CD8-positive, alpha-beta memory T cell (primary cell): ENCODE measurements at regions not wholly inside any gene's neighbourhood (a gene's known extent, or its start where the extent isn't known, plus 50 kb on each side); places are given as distances from the start of the nearest gene placed in this dataset.
A peak's percentile ranks its signal among the peaks of the same experiment; 100 is the strongest.

Experiments used
- CTCF ChIA-PET: fragments of 350-600 bp; sonication (Branson Sonifier 250); formaldehyde crosslinking; loops from one replicate; lab custom pipeline; 2021; ENCODE audit warnings: antibody characterized with exemption; lab: Charles Lee
- POLR2A ChIA-PET: fragments of 350-600 bp; sonication (Branson Sonifier 250); formaldehyde crosslinking; loops from one replicate; lab custom pipeline; 2021; ENCODE audit warnings: antibody characterized with exemption; lab: Charles Lee
- DNase-seq, 5 donors: peaks; one replicate each; pipeline versions ENCODE4 v3.0.0 to v3.0.0-alpha.2; 2020 to 2022; ENCODE audit warnings: mixed read lengths in 1 of 5
- H3K27ac ChIP-seq: one replicate; pipeline ENCODE4 v1.7.0; 2013; ENCODE audit warnings: low read depth, mild to moderate bottlenecking, low read length, moderate library complexity
- H3K27me3 ChIP-seq: 2 replicates; pipeline ENCODE4 v1.7.0; 2013; ENCODE audit warnings: low read length, mild to moderate bottlenecking; ENCODE audit not compliant: insufficient read depth, poor library complexity, severe bottlenecking
- H3K36me3 ChIP-seq: 2 replicates; pipeline ENCODE4 v1.7.0; 2013; ENCODE audit warnings: mild to moderate bottlenecking, low read length, moderate library complexity; ENCODE audit not compliant: insufficient read depth
- H3K4me1 ChIP-seq: 2 replicates; pipeline ENCODE4 v1.7.0; 2013; ENCODE audit warnings: mild to moderate bottlenecking, low read length, moderate library complexity; ENCODE audit not compliant: insufficient read depth
- H3K4me3 ChIP-seq: 2 replicates; pipeline ENCODE4 v1.7.0; 2013; ENCODE audit warnings: mild to moderate bottlenecking, low read length
- H3K9me3 ChIP-seq: 2 replicates; pipeline ENCODE4 v1.7.0; 2013; ENCODE audit warnings: mild to moderate bottlenecking, low read length
- H3K27ac Mint-ChIP-seq, 8 donors: one replicate each; pipeline ENCODE4 v1.8.0; 2020 to 2021; ENCODE audit warnings: mixed read lengths in 8 of 8, mild to moderate bottlenecking in 6 of 8, inconsistent platforms in 3 of 8, moderate library complexity in 3 of 8
- H3K27me3 Mint-ChIP-seq, 2 donors: one replicate each; pipeline ENCODE4 v1.8.0; 2020 to 2021; ENCODE audit warnings: mixed read lengths in 2 of 2, mild to moderate bottlenecking in 1 of 2, moderate library complexity in 1 of 2
- H3K36me3 Mint-ChIP-seq, 3 donors: one replicate each; pipeline ENCODE4 v1.8.0; 2020 to 2021; ENCODE audit warnings: mixed read lengths in 3 of 3, inconsistent platforms in 1 of 3, mild to moderate bottlenecking in 1 of 3
- H3K4me1 Mint-ChIP-seq, 3 donors: one replicate each; pipeline ENCODE4 v1.8.0; 2020 to 2021; ENCODE audit warnings: mixed read lengths in 3 of 3, inconsistent platforms in 1 of 3, mild to moderate bottlenecking in 1 of 3
- H3K4me3 Mint-ChIP-seq, 7 donors: one replicate each; pipeline ENCODE4 v1.8.0; 2020 to 2021; ENCODE audit warnings: mixed read lengths in 7 of 7, mild to moderate bottlenecking in 6 of 7, moderate library complexity in 4 of 7, inconsistent platforms in 2 of 7
- H3K9me3 Mint-ChIP-seq, 5 donors: one replicate each; pipeline ENCODE4 v1.8.0; 2020 to 2022; ENCODE audit warnings: mixed read lengths in 5 of 5, mild to moderate bottlenecking in 3 of 5, moderate library complexity in 2 of 5, inconsistent platforms in 1 of 5

GRCh38 chr2:236922061-236922460, 163.6 kb upstream of the COPS8 start:
- H3K36me3 ChIP-seq, result no peaks in the 10 kb centered on the region
- H3K27me3 ChIP-seq, result no peaks in the 10 kb centered on the region
- Mint-ChIP-seq H3K9me3 (peaks cover 0 to 2% (median 0%) of the 10 kb centered on the region in 5 donors), H3K4me1 (no peaks in the 10 kb centered on the region), H3K36me3 (no peaks in the 10 kb centered on the region), H3K27ac (no peak overlapping the region), H3K27me3 (peaks cover 5 to 24% of the 10 kb centered on the region in 2 donors), H3K4me3 (no peak overlapping the region)
- ChIA-PET POLR2A (no interaction called here), CTCF (no interaction called here)
- no peaks in the 10 kb centered on the region for H3K4me1 ChIP-seq
- DNase-seq, result no peak
- no peak overlapping the region for H3K27ac ChIP-seq
- no peaks in the 10 kb centered on the region for H3K9me3 ChIP-seq
- H3K4me3 ChIP-seq, result no peak overlapping the region

GRCh38 chr2:236928380-236929037, 157.2 kb upstream of the COPS8 start:
- Mint-ChIP-seq H3K36me3 (no peaks in the 10 kb centered on the region), H3K4me1 (peaks cover 0 to 3% (median 0%) of the 10 kb centered on the region in 3 donors), H3K4me3 (peak overlapping the region in 6 of 7 donors; percentile 13 to 73 (median 56)), H3K27ac (peak overlapping the region in 1 of 8 donors; percentile 56), H3K27me3 (peaks cover 4 to 42% of the 10 kb centered on the region in 2 donors), H3K9me3 (no peaks in the 10 kb centered on the region)
- POLR2A ChIA-PET, result interaction anchor here (0.6 kb wide), 1 partner anchor 634 kb away, joined by 3 read pairs; no protein-coding TSS in a partner anchor
- no peak for DNase-seq
- H3K9me3 ChIP-seq, result no peaks in the 10 kb centered on the region
- peak overlapping the region; percentile 34 for H3K4me3 ChIP-seq
- CTCF ChIA-PET, result interaction anchor here (1.3 to 1.7 kb wide), 2 partner anchors 10 to 27 kb away, joined by 3 to 6 read pairs; no protein-coding TSS in a partner anchor
- H3K27me3 ChIP-seq, result peaks cover 2% of the 10 kb centered on the region
- no peaks in the 10 kb centered on the region for H3K36me3 ChIP-seq
- no peak overlapping the region for H3K27ac ChIP-seq
- no peaks in the 10 kb centered on the region for H3K4me1 ChIP-seq

GRCh38 chr2:236932831-236933361, 152.8 kb upstream of the COPS8 start:
- CTCF ChIA-PET, result no interaction called here
- Mint-ChIP-seq H3K4me3 (no peak overlapping the region), H3K27ac (no peak overlapping the region), H3K9me3 (no peaks in the 10 kb centered on the region), H3K27me3 (peaks cover 5 to 28% of the 10 kb centered on the region in 2 donors), H3K4me1 (peaks cover 0 to 3% (median 0%) of the 10 kb centered on the region in 3 donors), H3K36me3 (no peaks in the 10 kb centered on the region)
- no peak for DNase-seq
- Histone ChIP-seq H3K27me3 (peaks cover 2% of the 10 kb centered on the region), H3K27ac (no peak overlapping the region), H3K36me3 (no peaks in the 10 kb centered on the region), H3K4me1 (no peaks in the 10 kb centered on the region), H3K4me3 (no peak overlapping the region), H3K9me3 (no peaks in the 10 kb centered on the region)
- POLR2A ChIA-PET, result no interaction called here

GRCh38 chr2:236934166-236934565, 151.5 kb upstream of the COPS8 start:
- Histone ChIP-seq H3K36me3 (no peaks in the 10 kb centered on the region), H3K4me1 (no peaks in the 10 kb centered on the region), H3K27ac (no peak overlapping the region), H3K4me3 (no peak overlapping the region), H3K9me3 (no peaks in the 10 kb centered on the region), H3K27me3 (no peaks in the 10 kb centered on the region)
- ChIA-PET POLR2A (no interaction called here), CTCF (no interaction called here)
- H3K9me3 Mint-ChIP-seq, result no peaks in the 10 kb centered on the region
- peak overlapping the region in 1 of 8 donors; percentile 5 for H3K27ac Mint-ChIP-seq
- no peak for DNase-seq
- H3K27me3 Mint-ChIP-seq, result peaks cover 5 to 18% of the 10 kb centered on the region in 2 donors
- H3K4me3 Mint-ChIP-seq, result no peak overlapping the region
- H3K4me1 Mint-ChIP-seq, result no peaks in the 10 kb centered on the region
- no peaks in the 10 kb centered on the region for H3K36me3 Mint-ChIP-seq

GRCh38 chr2:236934656-236935055, 151.0 kb upstream of the COPS8 start:
- H3K27ac Mint-ChIP-seq, result no peak overlapping the region
- no peaks in the 10 kb centered on the region for H3K27me3 ChIP-seq
- H3K9me3 ChIP-seq, result no peaks in the 10 kb centered on the region
- ChIA-PET CTCF (no interaction called here), POLR2A (no interaction called here)
- no peak overlapping the region for H3K27ac ChIP-seq
- no peaks in the 10 kb centered on the region for H3K36me3 ChIP-seq
- H3K27me3 Mint-ChIP-seq, result peaks cover 5 to 18% of the 10 kb centered on the region in 2 donors
- no peak overlapping the region for H3K4me3 Mint-ChIP-seq
- no peaks in the 10 kb centered on the region for H3K4me1 Mint-ChIP-seq
- no peaks in the 10 kb centered on the region for H3K9me3 Mint-ChIP-seq
- no peaks in the 10 kb centered on the region for H3K4me1 ChIP-seq
- no peak overlapping the region for H3K4me3 ChIP-seq
- no peaks in the 10 kb centered on the region for H3K36me3 Mint-ChIP-seq
- DNase-seq, result no peak

GRCh38 chr2:236935083-236935482, 150.6 kb upstream of the COPS8 start:
- no peaks in the 10 kb centered on the region for H3K27me3 ChIP-seq
- ChIA-PET POLR2A (no interaction called here), CTCF (no interaction called here)
- H3K4me1 Mint-ChIP-seq, result no peaks in the 10 kb centered on the region
- no peaks in the 10 kb centered on the region for H3K4me1 ChIP-seq
- H3K4me3 ChIP-seq, result no peak overlapping the region
- no peak overlapping the region for H3K27ac Mint-ChIP-seq
- no peaks in the 10 kb centered on the region for H3K36me3 ChIP-seq
- no peaks in the 10 kb centered on the region for H3K9me3 ChIP-seq
- H3K27ac ChIP-seq, result no peak overlapping the region
- no peaks in the 10 kb centered on the region for H3K36me3 Mint-ChIP-seq
- H3K4me3 Mint-ChIP-seq, result no peak overlapping the region
- no peak for DNase-seq
- no peaks in the 10 kb centered on the region for H3K9me3 Mint-ChIP-seq
- peaks cover 5 to 18% of the 10 kb centered on the region in 2 donors for H3K27me3 Mint-ChIP-seq

- H3K27me3 ChIP-seq, result no peaks in the 10 kb centered on the region
- peaks cover 5 to 18% of the 10 kb centered on the region in 2 donors for H3K27me3 Mint-ChIP-seq
- no peaks in the 10 kb centered on the region for H3K4me1 ChIP-seq
- H3K9me3 Mint-ChIP-seq, result no peaks in the 10 kb centered on the region
- no peak overlapping the region for H3K27ac ChIP-seq
- H3K36me3 Mint-ChIP-seq, result no peaks in the 10 kb centered on the region
- H3K4me3 Mint-ChIP-seq, result no peak overlapping the region
- H3K4me1 Mint-ChIP-seq, result no peaks in the 10 kb centered on the region
- H3K9me3 ChIP-seq, result no peaks in the 10 kb centered on the region
- POLR2A ChIA-PET, result no interaction called here
- H3K27ac Mint-ChIP-seq, result no peak overlapping the region
- no peak for DNase-seq
- no peak overlapping the region for H3K4me3 ChIP-seq
- H3K36me3 ChIP-seq, result no peaks in the 10 kb centered on the region
- CTCF ChIA-PET, result no interaction called here
Measured at GRCh38 chr2:236935631-236936445, 149.9 kb upstream of the COPS8 start.

GRCh38 chr2:236936446-236936940, 149.2 kb upstream of the COPS8 start:
- no peaks in the 10 kb centered on the region for H3K36me3 ChIP-seq
- no peaks in the 10 kb centered on the region for H3K4me1 Mint-ChIP-seq
- CTCF ChIA-PET, result no interaction called here

More at GRCh38 chr2:236936446-236936940, 149.2 kb upstream of the COPS8 start:
- Mint-ChIP-seq H3K36me3 (no peaks in the 10 kb centered on the region), H3K27me3 (peaks cover 5 to 15% of the 10 kb centered on the region in 2 donors), H3K9me3 (no peaks in the 10 kb centered on the region), H3K4me3 (no peak overlapping the region), H3K27ac (no peak overlapping the region)
- H3K4me3 ChIP-seq, result no peak overlapping the region
- DNase-seq, result no peak
- POLR2A ChIA-PET, result no interaction called here
- H3K27me3 ChIP-seq, result no peaks in the 10 kb centered on the region
- H3K9me3 ChIP-seq, result no peaks in the 10 kb centered on the region
- H3K4me1 ChIP-seq, result no peaks in the 10 kb centered on the region
- H3K27ac ChIP-seq, result no peak overlapping the region
